Left lobe of liver (tissue), 2 donors: ENCODE measurements at regions not wholly inside any gene's neighbourhood (a gene's known extent, or its start where the extent isn't known, plus 50 kb on each side); places are given as distances from the start of the nearest gene placed in this dataset.
"Not testable (repeated sequence)": the region's sequence is repeated elsewhere in the genome, so short reads cannot be mapped to it uniquely, and the experiment has no call there.

ENCODE experiments used
- ATAC-seq: fragments of 200-7000 bp; cut with Tn5 transposase; one replicate; pipeline ENCODE4 v1.9.1; 2020; ENCODE audit warnings: mild to moderate bottlenecking, moderate library complexity
- DNase-seq: peaks from one replicate; pipeline ENCODE4 v3.0.0-alpha.2; 2020; ENCODE audit warnings: low spot score
- donor health status: DM: no; HTN: no; CAD: no; lungs with moderate emphysema.
- donor health status: DM: no; HTN: yes; CAD: no.

DNA sequence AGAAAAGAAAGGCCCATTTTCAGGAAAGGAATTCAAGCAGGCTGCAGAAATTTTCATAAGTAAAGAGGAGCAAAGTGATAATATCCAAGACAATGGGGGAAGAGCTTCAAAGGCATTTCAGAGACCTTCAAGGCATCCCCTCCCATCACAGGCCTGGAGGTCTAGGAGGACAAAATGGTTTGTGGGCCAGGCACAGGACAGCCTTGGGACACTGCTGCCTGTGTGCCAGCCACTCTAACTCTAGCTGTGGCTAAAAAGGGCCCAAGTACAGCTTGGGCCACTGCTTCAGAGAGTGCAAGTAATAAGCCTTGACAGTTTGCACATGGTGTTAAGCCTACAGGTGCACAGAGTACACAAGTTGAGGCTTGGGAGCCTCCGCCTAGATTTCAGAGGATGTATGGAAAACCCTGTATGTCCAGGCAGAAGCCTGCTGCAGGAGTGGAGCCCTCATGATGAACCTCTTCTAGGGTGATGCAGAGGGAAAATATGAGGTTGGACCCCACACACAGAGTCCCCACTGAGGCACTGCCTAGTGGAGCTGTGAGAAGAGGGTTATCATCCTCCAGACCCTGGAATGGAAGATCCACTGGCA is 51.8 kb upstream of the ZSWIM5 start:
- DNase-seq: no peak
- no peak for ATAC-seq

DNA sequence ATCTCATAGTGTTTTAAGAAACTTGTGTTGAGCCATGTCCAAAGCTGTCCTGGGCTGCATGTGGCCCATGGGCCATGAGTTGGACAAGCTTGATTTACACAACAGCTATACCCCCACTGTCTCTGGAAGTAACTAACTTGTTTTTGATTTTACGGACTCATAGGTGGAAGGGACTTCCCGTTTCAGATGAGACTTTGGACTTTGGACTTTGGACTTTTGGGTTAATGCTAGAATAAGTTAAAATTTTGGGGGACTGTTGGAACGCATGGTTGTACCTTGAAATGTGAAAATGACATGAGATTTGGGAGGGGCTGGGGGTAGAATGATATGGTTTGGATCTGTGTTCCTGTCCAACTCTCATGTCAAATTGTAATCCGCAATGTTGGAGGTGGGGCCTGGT is 52.6 kb upstream of the ZSWIM5 start:
- ATAC-seq (no peak), DNase-seq (no peak)

GRCh38 chr1:45260244-45260643 is 53.8 kb upstream of the ZSWIM5 start:
- no peak for DNase-seq
- ATAC-seq: no peak

- peak; percentile 25 for ATAC-seq
- no peak for DNase-seq
Observed at GRCh38 chr1:45263132-45263531, 56.7 kb upstream of the ZSWIM5 start.

DNA sequence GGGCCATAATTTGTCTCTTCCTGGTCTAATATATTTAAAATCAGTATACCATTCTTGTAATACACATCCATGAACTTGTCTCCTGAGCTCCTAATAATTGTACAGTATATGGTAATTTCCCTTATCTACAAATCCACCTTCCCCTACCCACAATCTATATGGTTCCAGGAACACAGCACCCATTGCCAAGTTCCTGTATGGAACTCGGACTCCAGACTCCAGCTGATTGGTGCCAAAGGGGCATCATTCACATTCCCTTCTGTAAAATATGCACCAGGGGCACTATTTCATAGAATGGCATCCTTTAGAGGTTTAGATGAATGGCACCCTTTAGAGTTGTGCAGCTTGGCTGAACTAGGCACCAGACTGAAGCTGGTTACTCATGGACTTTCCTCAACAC is 58.8 kb upstream of the ZSWIM5 start:
- ATAC-seq: no peak
- no peak for DNase-seq

DNA sequence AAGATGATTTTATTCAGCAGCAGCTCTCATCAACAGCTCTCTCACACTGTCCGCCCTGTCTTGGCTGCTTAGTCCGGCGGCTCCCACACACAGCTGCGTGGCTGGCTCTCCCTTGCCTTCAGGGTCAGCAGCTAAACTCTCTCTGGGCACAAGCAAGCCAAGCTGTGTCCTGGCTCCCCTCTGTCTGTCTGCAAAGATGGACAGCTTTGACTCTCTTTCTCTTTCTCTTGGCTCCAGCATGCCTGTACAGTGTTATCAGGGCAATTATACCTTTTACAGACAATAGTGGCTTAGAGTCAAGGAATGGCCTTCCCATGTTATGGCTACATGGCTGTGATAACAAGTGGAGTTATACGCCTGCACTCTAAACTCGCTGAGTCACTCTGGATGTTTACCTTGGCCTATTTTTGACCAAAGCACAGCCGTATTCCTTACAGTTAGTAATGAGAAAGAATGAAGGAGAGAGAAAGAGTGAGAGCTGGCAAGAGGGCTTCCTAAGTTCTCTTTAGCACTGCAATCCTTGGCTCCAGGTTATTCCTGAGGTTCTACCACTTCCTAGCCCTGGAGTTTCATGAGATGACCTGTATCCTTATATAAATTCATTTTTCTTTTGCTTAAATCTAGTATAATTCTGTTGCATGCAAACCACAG is 59.9 kb upstream of the ZSWIM5 start:
- peak; percentile 24 for ATAC-seq
- DNase-seq: no peak

- not testable (repeated sequence) for ATAC-seq, DNase-seq
Observed at GRCh38 chr1:45268310-45268709, 58.4 kb upstream of the HPDL start.

DNA sequence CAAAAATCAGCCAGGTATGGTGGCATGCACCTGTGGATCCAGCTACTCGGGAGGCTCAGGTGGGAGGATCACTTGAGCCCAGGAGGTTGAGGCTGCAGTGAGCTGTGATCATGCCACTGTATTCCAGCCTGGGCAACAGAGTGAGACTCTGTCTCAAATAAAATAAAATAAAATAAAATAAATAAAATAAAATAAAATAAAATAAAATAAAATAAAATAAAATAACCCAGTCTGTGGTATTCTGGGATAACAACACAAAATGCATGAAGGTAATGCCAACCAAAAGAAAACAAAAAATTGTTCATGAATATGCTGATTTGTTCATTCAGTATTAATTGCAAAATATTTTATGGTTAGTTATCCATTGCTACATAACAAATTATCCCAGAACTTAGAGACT is 54.4 kb upstream of the HPDL start:
- not testable (repeated sequence) for ATAC-seq, DNase-seq

- no peak for ATAC-seq
- DNase-seq: no peak
Observed at GRCh38 chr1:45272913-45273371, 53.8 kb upstream of the HPDL start.

DNA sequence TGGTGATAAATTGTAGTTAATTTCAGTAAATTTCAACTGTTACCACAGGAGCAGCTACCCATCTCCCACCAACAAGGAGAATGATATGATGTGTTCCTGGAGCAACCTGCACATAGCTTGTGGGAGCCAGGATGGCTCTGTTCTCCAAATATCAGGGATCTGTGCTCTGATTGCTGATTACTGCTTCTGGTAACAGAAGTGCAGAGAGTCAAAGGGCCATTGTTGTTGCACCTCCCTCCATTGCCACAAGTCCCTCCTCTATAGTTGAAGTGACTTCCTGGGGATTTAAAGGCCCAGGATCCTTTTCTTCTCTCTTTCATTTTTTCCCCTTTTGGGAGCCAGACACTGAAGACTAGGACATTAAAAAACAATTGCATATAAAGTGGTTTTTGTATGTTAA is 51.6 kb upstream of the HPDL start:
- ATAC-seq: no peak
- no peak for DNase-seq
